ENCODE measurements at regions not wholly inside any gene's neighbourhood (a gene's known extent, or its start where the extent isn't known, plus 50 kb on each side); places are given as distances from the start of the nearest gene placed in this dataset.

DNA sequence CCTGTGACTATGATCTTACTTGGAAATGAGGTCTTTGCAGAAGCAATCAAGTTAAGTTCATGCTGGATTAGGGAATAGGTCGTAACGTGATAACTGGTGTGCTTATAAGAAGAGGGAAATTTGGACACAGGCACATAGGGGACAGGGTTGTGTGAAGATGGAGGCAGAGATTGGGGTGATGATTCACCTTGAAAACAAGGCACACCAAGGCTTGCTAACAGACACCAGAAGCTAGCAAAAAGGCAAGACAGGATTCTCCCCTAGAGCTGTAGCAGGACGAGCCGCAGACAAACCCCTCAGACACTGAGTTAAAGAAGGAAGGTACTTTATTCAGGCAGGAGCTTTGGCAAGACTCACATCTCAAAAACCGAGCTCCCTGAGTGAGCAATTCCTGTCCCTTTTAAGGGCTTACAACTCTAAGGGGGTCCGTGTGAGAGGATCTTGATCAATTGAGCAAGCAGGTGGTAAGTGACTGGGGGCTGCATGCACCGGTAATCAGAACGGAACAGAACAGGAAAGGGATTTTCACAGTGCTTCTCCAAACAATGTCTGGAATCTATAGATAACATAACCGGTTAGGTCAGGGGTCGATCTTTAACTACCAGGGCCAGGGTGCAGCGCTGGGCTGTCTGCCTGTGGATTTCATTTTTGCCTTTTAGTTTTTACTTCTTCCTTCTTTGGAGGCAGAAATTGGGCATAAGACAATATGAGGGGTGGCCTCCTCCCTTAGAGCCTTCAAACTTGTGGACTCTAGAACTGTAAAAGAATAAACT, 57.5 kb upstream of the S1PR3 start:
- H3K79me2 ChIP-seq (ENCODE audit: insufficient read depth, low read length), result no peaks in the 10 kb centered on the region
- no peak overlapping the region for H3K4me2 ChIP-seq (ENCODE audit: low read length)
- H3K4me3 ChIP-seq (ENCODE audit: low read depth, low read length, poor library complexity, severe bottlenecking), result no peak overlapping the region

DNA sequence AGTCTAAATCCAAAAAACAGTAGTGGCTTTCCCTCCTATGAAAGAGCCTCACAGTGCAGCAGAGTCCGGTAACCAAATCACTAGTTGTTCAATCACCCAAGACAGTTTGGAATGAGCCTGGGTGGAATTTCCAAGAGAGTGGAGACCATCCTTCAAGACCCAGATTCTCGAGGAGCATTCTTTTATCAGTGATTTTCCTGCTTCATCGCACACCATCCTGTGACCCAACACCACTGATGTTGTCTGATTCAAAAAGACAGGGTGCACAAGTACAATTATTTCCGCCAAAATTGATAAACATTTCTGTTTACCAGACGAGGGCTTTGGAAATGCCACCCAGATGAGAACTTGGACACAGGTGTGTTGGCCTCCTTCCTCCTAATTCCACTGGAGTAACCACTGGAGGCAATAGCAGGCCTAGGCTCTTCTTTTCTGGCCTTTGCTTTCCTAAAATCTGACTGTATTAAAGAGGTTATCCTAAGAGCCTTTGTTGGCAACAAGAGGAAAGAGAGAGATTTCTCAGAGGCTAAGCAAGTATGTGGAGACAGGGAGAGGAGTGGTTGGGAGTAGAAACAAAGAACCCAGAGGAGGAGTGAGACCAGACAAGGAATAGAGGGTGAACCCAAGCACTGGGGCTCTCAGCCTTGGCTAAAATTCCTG, 56.3 kb upstream of the S1PR3 start:
- no peak overlapping the region for H3K4me3 ChIP-seq (ENCODE audit: low read depth, low read length, poor library complexity, severe bottlenecking)
- H3K27ac ChIP-seq (ENCODE audit: low read depth, low read length, poor library complexity, severe bottlenecking), result no peak overlapping the region
- H3K36me3 ChIP-seq (ENCODE audit: insufficient read depth, low read length), result no peaks in the 10 kb centered on the region; the same call in 1 of the 2 replicates
- no peaks in the 10 kb centered on the region for H3F3A ChIP-seq (ENCODE audit: insufficient read depth, low read length)
- no peak overlapping the region for H3K9ac ChIP-seq (ENCODE audit: low read length)
- H3K4me2 ChIP-seq (ENCODE audit: low read length), result no peak overlapping the region
- H3K9me2 ChIP-seq (ENCODE audit: low read depth, low read length), result no peaks in the 10 kb centered on the region
- peaks cover 16% of the 10 kb centered on the region for H3K9me3 ChIP-seq (ENCODE audit: low read length)
- no peak for TF ChIP-seq EZH2 (IDR thresholded peaks at IDR 0.05; ENCODE audit: borderline replicate concordance, low read length)
- TF ChIP-seq, protein P1, sequence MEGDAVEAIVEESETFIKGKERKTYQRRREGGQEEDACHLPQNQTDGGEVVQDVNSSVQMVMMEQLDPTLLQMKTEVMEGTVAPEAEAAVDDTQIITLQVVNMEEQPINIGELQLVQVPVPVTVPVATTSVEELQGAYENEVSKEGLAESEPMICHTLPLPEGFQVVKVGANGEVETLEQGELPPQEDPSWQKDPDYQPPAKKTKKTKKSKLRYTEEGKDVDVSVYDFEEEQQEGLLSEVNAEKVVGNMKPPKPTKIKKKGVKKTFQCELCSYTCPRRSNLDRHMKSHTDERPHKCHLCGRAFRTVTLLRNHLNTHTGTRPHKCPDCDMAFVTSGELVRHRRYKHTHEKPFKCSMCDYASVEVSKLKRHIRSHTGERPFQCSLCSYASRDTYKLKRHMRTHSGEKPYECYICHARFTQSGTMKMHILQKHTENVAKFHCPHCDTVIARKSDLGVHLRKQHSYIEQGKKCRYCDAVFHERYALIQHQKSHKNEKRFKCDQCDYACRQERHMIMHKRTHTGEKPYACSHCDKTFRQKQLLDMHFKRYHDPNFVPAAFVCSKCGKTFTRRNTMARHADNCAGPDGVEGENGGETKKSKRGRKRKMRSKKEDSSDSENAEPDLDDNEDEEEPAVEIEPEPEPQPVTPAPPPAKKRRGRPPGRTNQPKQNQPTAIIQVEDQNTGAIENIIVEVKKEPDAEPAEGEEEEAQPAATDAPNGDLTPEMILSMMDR (IDR thresholded peaks at IDR 0.05; ENCODE audit: low read length), result no peak
- no peaks in the 10 kb centered on the region for H3K27me3 ChIP-seq (ENCODE audit: insufficient read depth, low read length)
- peaks cover 20% of the 10 kb centered on the region for H3K4me1 ChIP-seq (ENCODE audit: insufficient read depth, low read length, severe bottlenecking)
- no peak overlapping the region for H2AFZ ChIP-seq (ENCODE audit: low read length)
- no peaks in the 10 kb centered on the region for H3K79me2 ChIP-seq (ENCODE audit: insufficient read depth, low read length)
- no peaks in the 10 kb centered on the region for H4K20me1 ChIP-seq (ENCODE audit: insufficient read depth, low read length)

More for the DNA sequence above, 57.5 kb upstream of the S1PR3 start:
- no peaks in the 10 kb centered on the region for H3K9me2 ChIP-seq (ENCODE audit: low read depth, low read length)
- no peak overlapping the region for H3K27ac ChIP-seq (ENCODE audit: low read depth, low read length, poor library complexity, severe bottlenecking)
- no peaks in the 10 kb centered on the region for H4K20me1 ChIP-seq (ENCODE audit: insufficient read depth, low read length)
- H3K27me3 ChIP-seq (ENCODE audit: insufficient read depth, low read length), result no peaks in the 10 kb centered on the region
- H3K4me1 ChIP-seq (ENCODE audit: insufficient read depth, low read length, severe bottlenecking), result peaks cover 20% of the 10 kb centered on the region
- H3K9me3 ChIP-seq (ENCODE audit: low read length), result peaks cover 18% of the 10 kb centered on the region
- H3K36me3 ChIP-seq (ENCODE audit: insufficient read depth, low read length), result no peaks in the 10 kb centered on the region; the same call in 1 of the 2 replicates
- no peaks in the 10 kb centered on the region for H3F3A ChIP-seq (ENCODE audit: insufficient read depth, low read length)
- H3K9ac ChIP-seq (ENCODE audit: low read length), result no peak overlapping the region
- TF ChIP-seq EZH2 (IDR thresholded peaks at IDR 0.05; ENCODE audit: borderline replicate concordance, low read length), result no peak
- TF ChIP-seq, protein P1 (IDR thresholded peaks at IDR 0.05; ENCODE audit: low read length), result no peak
- no peak overlapping the region for H2AFZ ChIP-seq (ENCODE audit: low read length)

DNA sequence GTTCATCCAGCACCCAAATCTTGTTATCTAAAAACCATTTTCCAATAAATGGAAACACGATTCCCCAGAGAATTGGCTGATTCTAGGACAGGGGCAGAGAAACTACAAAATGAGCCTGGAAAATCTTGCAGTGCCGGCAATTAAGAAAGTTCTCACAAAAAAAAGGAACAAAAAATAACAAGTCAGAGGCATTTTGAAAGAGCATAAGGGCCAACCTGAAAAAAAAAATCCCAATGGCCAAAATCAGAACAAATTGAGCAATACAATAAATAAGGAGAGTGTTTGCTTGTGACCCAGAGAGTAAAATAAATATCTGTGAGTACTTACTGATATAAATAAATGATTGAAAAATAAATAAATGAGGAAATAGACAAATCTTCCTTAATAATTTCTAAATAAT, 55.1 kb upstream of the S1PR3 start:
- Histone ChIP-seq H3K36me3 (ENCODE audit: insufficient read depth, low read length) (no peaks in the 10 kb centered on the region; the same call in 1 of the 2 replicates), H4K20me1 (ENCODE audit: insufficient read depth, low read length) (no peaks in the 10 kb centered on the region), H3K27ac (ENCODE audit: low read depth, low read length, poor library complexity, severe bottlenecking) (no peak overlapping the region), H3K9me2 (ENCODE audit: low read depth, low read length) (no peaks in the 10 kb centered on the region), H3K9me3 (ENCODE audit: low read length) (peaks cover 9% of the 10 kb centered on the region), H3K4me1 (ENCODE audit: insufficient read depth, low read length, severe bottlenecking) (peaks cover 20% of the 10 kb centered on the region), H3F3A (ENCODE audit: insufficient read depth, low read length) (no peaks in the 10 kb centered on the region), H3K27me3 (ENCODE audit: insufficient read depth, low read length) (no peaks in the 10 kb centered on the region), H2AFZ (ENCODE audit: low read length) (no peak overlapping the region), H3K9ac (ENCODE audit: low read length) (no peak overlapping the region), H3K4me3 (ENCODE audit: low read depth, low read length, poor library complexity, severe bottlenecking) (no peak overlapping the region), H3K4me2 (ENCODE audit: low read length) (no peak overlapping the region), H3K79me2 (ENCODE audit: insufficient read depth, low read length) (no peaks in the 10 kb centered on the region)
- no peak for TF ChIP-seq EZH2 (IDR thresholded peaks at IDR 0.05; ENCODE audit: borderline replicate concordance, low read length)
- TF ChIP-seq, protein P1 (IDR thresholded peaks at IDR 0.05; ENCODE audit: low read length), result no peak

All from OCI-LY1 (cell line).